ENCODE measurements at regions not wholly inside any gene's neighbourhood (a gene's known extent, or its start where the extent isn't known, plus 50 kb on each side); places are given as distances from the start of the nearest gene placed in this dataset.

DNA sequence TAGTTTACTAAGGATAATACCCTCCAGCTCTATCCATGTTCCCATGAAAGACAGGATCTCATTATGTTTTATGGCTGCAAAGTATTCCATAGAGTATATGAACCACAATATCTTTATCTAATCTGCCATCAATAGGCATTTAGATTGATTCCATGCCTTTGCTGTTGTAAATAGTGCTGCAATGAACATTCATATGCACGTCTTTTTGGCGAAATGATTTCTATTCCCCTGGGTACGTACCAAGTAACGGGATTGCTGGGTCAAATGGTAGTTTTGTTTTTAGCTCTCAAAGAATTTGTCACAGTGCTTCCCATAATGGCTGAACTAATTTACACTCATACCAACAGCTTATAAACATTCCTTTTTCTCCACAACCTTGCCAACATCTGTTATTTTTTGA lies 750.9 kb downstream of the BRINP3 start:
- TF ChIP-seq, protein P1, sequence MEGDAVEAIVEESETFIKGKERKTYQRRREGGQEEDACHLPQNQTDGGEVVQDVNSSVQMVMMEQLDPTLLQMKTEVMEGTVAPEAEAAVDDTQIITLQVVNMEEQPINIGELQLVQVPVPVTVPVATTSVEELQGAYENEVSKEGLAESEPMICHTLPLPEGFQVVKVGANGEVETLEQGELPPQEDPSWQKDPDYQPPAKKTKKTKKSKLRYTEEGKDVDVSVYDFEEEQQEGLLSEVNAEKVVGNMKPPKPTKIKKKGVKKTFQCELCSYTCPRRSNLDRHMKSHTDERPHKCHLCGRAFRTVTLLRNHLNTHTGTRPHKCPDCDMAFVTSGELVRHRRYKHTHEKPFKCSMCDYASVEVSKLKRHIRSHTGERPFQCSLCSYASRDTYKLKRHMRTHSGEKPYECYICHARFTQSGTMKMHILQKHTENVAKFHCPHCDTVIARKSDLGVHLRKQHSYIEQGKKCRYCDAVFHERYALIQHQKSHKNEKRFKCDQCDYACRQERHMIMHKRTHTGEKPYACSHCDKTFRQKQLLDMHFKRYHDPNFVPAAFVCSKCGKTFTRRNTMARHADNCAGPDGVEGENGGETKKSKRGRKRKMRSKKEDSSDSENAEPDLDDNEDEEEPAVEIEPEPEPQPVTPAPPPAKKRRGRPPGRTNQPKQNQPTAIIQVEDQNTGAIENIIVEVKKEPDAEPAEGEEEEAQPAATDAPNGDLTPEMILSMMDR (conservative IDR thresholded peaks at IDR 0.05), result no peak
- no peak for TF ChIP-seq EZH2 (IDR thresholded peaks at IDR 0.05; ENCODE audit: low read depth)

All from PC-9 (cell line).